T-helper 17 cell (primary cell): ENCODE measurements at regions not wholly inside any gene's neighbourhood (a gene's known extent, or its start where the extent isn't known, plus 50 kb on each side); places are given as distances from the start of the nearest gene placed in this dataset.

Experiments
- ATAC-seq: fragments of 150-1000 bp; cut with Tn5 transposase; 2 replicates; pipeline ENCODE4 v1.10.0; 2021; ENCODE audit warnings: mild to moderate bottlenecking, moderate library complexity
- DNase-seq, 3 donors: peaks; one replicate each; pipeline versions ENCODE4 v3.0.0 to v3.0.0-alpha.2; 2020 to 2021
- H3K9me3 ChIP-seq: one replicate; pipeline ENCODE4 v1.7.0; 2013; ENCODE audit warnings: low read length, mild to moderate bottlenecking; ENCODE audit not compliant: control insufficient read depth, poor library complexity, severe bottlenecking
- H3K27ac Mint-ChIP-seq: one replicate; pipeline ENCODE4 v1.8.0; 2022; ENCODE audit warnings: mild to moderate bottlenecking, moderate library complexity, mixed read lengths
- H3K27me3 Mint-ChIP-seq: one replicate; pipeline ENCODE4 v1.8.0; 2022; ENCODE audit warnings: mixed read lengths
- H3K36me3 Mint-ChIP-seq: one replicate; pipeline ENCODE4 v1.8.0; 2022; ENCODE audit warnings: low read depth, mixed read lengths
- H3K4me1 Mint-ChIP-seq: one replicate; pipeline ENCODE4 v1.8.0; 2022; ENCODE audit warnings: mild to moderate bottlenecking, mixed read lengths
- H3K4me3 Mint-ChIP-seq: one replicate; pipeline ENCODE4 v1.8.0; 2022; ENCODE audit warnings: mild to moderate bottlenecking, moderate library complexity, mixed read lengths

- peaks cover 2% of the 10 kb centered on the region for H3K36me3 Mint-ChIP-seq
- no peak overlapping the region for H3K4me3 Mint-ChIP-seq
- H3K27ac Mint-ChIP-seq: no peak overlapping the region
- DNase-seq (no peak), ATAC-seq (no peak)
- peaks cover 24% of the 10 kb centered on the region for H3K27me3 Mint-ChIP-seq
- H3K9me3 ChIP-seq: no peaks in the 10 kb centered on the region
- H3K4me1 Mint-ChIP-seq: no peaks in the 10 kb centered on the region
Observed at GRCh38 chr2:105626212-105626965, 118.3 kb upstream of the NCK2 start.

GRCh38 chr2:105625632-105626031 lies 119.1 kb upstream of the NCK2 start:
- no peak for ATAC-seq
- no peak overlapping the region for H3K4me3 Mint-ChIP-seq
- no peaks in the 10 kb centered on the region for H3K4me1 Mint-ChIP-seq
- no peaks in the 10 kb centered on the region for H3K9me3 ChIP-seq
- H3K27me3 Mint-ChIP-seq: peaks cover 30% of the 10 kb centered on the region
- no peak overlapping the region for H3K27ac Mint-ChIP-seq
- peaks cover 2% of the 10 kb centered on the region for H3K36me3 Mint-ChIP-seq
- DNase-seq: no peak

GRCh38 chr2:105621038-105621437 lies 123.7 kb upstream of the NCK2 start:
- peaks cover 44% of the 10 kb centered on the region for H3K27me3 Mint-ChIP-seq
- no peaks in the 10 kb centered on the region for H3K9me3 ChIP-seq
- peaks cover 10% of the 10 kb centered on the region for H3K36me3 Mint-ChIP-seq
- H3K27ac Mint-ChIP-seq: no peak overlapping the region
- peaks cover 12% of the 10 kb centered on the region for H3K4me1 Mint-ChIP-seq
- H3K4me3 Mint-ChIP-seq: no peak overlapping the region
- DNase-seq (no peak), ATAC-seq (no peak)

- Mint-ChIP-seq H3K27ac (no peak overlapping the region), H3K27me3 (peaks cover 37% of the 10 kb centered on the region), H3K36me3 (peaks cover 10% of the 10 kb centered on the region), H3K4me3 (no peak overlapping the region), H3K4me1 (peaks cover 12% of the 10 kb centered on the region)
- no peaks in the 10 kb centered on the region for H3K9me3 ChIP-seq
- DNase-seq (no peak), ATAC-seq (no peak)
Observed at GRCh38 chr2:105618351-105618659, 126.4 kb upstream of the NCK2 start.

- Mint-ChIP-seq H3K27ac (no peak overlapping the region), H3K36me3 (peaks cover 10% of the 10 kb centered on the region), H3K27me3 (peaks cover 37% of the 10 kb centered on the region), H3K4me3 (no peak overlapping the region), H3K4me1 (peaks cover 12% of the 10 kb centered on the region)
- H3K9me3 ChIP-seq: no peaks in the 10 kb centered on the region
- no peak for ATAC-seq
- DNase-seq: no peak
Observed at GRCh38 chr2:105617631-105618350, 126.9 kb upstream of the NCK2 start.

- peaks cover 8% of the 10 kb centered on the region for H3K36me3 Mint-ChIP-seq
- H3K9me3 ChIP-seq: no peaks in the 10 kb centered on the region
- DNase-seq (no peak), ATAC-seq (no peak)
- H3K27ac Mint-ChIP-seq: no peak overlapping the region
- peaks cover 9% of the 10 kb centered on the region for H3K4me1 Mint-ChIP-seq
- no peak overlapping the region for H3K4me3 Mint-ChIP-seq
- H3K27me3 Mint-ChIP-seq: peaks cover 19% of the 10 kb centered on the region
Observed at GRCh38 chr2:105615305-105615704, 129.4 kb upstream of the NCK2 start.

GRCh38 chr2:105611811-105612424 lies 132.8 kb upstream of the NCK2 start:
- Mint-ChIP-seq H3K27me3 (no peaks in the 10 kb centered on the region), H3K36me3 (no peaks in the 10 kb centered on the region), H3K27ac (no peak overlapping the region), H3K4me1 (peaks cover 4% of the 10 kb centered on the region), H3K4me3 (no peak overlapping the region)
- DNase-seq: no peak
- ATAC-seq: no peak
- no peaks in the 10 kb centered on the region for H3K9me3 ChIP-seq

- H3K27ac Mint-ChIP-seq: no peak overlapping the region
- peaks cover 4% of the 10 kb centered on the region for H3K4me1 Mint-ChIP-seq
- no peaks in the 10 kb centered on the region for H3K27me3 Mint-ChIP-seq
- no peaks in the 10 kb centered on the region for H3K36me3 Mint-ChIP-seq
- ATAC-seq (no peak), DNase-seq (no peak)
- no peak overlapping the region for H3K4me3 Mint-ChIP-seq
- no peaks in the 10 kb centered on the region for H3K9me3 ChIP-seq
Observed at GRCh38 chr2:105611333-105611637, 133.4 kb upstream of the NCK2 start.

- no peaks in the 10 kb centered on the region for H3K36me3 Mint-ChIP-seq
- H3K27me3 Mint-ChIP-seq: no peaks in the 10 kb centered on the region
- no peak overlapping the region for H3K27ac Mint-ChIP-seq
- no peak for DNase-seq
- no peak overlapping the region for H3K4me3 Mint-ChIP-seq
- H3K4me1 Mint-ChIP-seq: peaks cover 4% of the 10 kb centered on the region
- no peak for ATAC-seq
- no peaks in the 10 kb centered on the region for H3K9me3 ChIP-seq
Observed at GRCh38 chr2:105610576-105611332, 134.0 kb upstream of the NCK2 start.

GRCh38 chr2:105609746-105610402 lies 134.8 kb upstream of the NCK2 start:
- Mint-ChIP-seq H3K27ac (no peak overlapping the region), H3K4me1 (peaks cover 8% of the 10 kb centered on the region)
- no peak for DNase-seq

GRCh38 chr2:105607920-105608504 lies 136.7 kb upstream of the NCK2 start:
- Mint-ChIP-seq H3K27ac (no peak overlapping the region), H3K4me3 (no peak overlapping the region), H3K4me1 (peaks cover 8% of the 10 kb centered on the region), H3K27me3 (no peaks in the 10 kb centered on the region), H3K36me3 (no peaks in the 10 kb centered on the region)
- DNase-seq (no peak), ATAC-seq (no peak)
- H3K9me3 ChIP-seq: no peaks in the 10 kb centered on the region

More at GRCh38 chr2:105609746-105610402, 134.8 kb upstream of the NCK2 start:
- no peak overlapping the region for H3K4me3 Mint-ChIP-seq
- no peaks in the 10 kb centered on the region for H3K36me3 Mint-ChIP-seq
- no peaks in the 10 kb centered on the region for H3K27me3 Mint-ChIP-seq
- no peak for ATAC-seq
- no peaks in the 10 kb centered on the region for H3K9me3 ChIP-seq

- H3K4me3 Mint-ChIP-seq: no peak overlapping the region
- H3K4me1 Mint-ChIP-seq: peaks cover 8% of the 10 kb centered on the region
- H3K27ac Mint-ChIP-seq: no peak overlapping the region
- DNase-seq: no peak
- no peaks in the 10 kb centered on the region for H3K36me3 Mint-ChIP-seq
- peaks cover 3% of the 10 kb centered on the region for H3K27me3 Mint-ChIP-seq
- no peaks in the 10 kb centered on the region for H3K9me3 ChIP-seq
- no peak for ATAC-seq
Observed at GRCh38 chr2:105606081-105606480, 138.6 kb upstream of the NCK2 start.

- ATAC-seq (no peak), DNase-seq (no peak)
- no peaks in the 10 kb centered on the region for H3K36me3 Mint-ChIP-seq
- H3K9me3 ChIP-seq: no peaks in the 10 kb centered on the region
- H3K27me3 Mint-ChIP-seq: peaks cover 12% of the 10 kb centered on the region
- H3K4me3 Mint-ChIP-seq: no peak overlapping the region
- no peak overlapping the region for H3K27ac Mint-ChIP-seq
- H3K4me1 Mint-ChIP-seq: peaks cover 8% of the 10 kb centered on the region
Observed at GRCh38 chr2:105604938-105605337, 139.8 kb upstream of the NCK2 start.
